ENCODE measurements at regions not wholly inside any gene's neighbourhood (a gene's known extent, or its start where the extent isn't known, plus 50 kb on each side); places are given as distances from the start of the nearest gene placed in this dataset.

- TF ChIP-seq POLR2A (IDR thresholded peaks at IDR 0.05) = no peak
- no peak for TF ChIP-seq CTCF (IDR thresholded peaks at IDR 0.05)
Measured at GRCh38 chr4:92172203-92172602, 131.6 kb upstream of the GRID2 start.

All from body of pancreas (tissue), 4 donors.